ENCODE measurements at regions not wholly inside any gene's neighbourhood (a gene's known extent, or its start where the extent isn't known, plus 50 kb on each side); places are given as distances from the start of the nearest gene placed in this dataset.

- TF ChIP-seq MYC (IDR thresholded peaks at IDR 0.05; ENCODE audit: low read depth, low read length) (no peak), CTCF (IDR thresholded peaks at IDR 0.05; ENCODE audit: extremely low read depth in 1 of 2, insufficient read depth in 1 of 2, low read depth in 1 of 2, low read length in 2 of 2) (no peak), EZH2 (IDR thresholded peaks at IDR 0.05; ENCODE audit: borderline replicate concordance, low read depth, low read length, severe bottlenecking) (no peak), POLR2AphosphoS5 (IDR thresholded peaks at IDR 0.05; ENCODE audit: insufficient read depth, low read depth, low read length) (no peak), POLR2A (IDR thresholded peaks at IDR 0.05; ENCODE audit: low read depth, low read length) (no peak), JUN (IDR thresholded peaks at IDR 0.05; ENCODE audit: borderline replicate concordance, insufficient read depth, insufficient read length, low read depth) (no peak), FOS (IDR thresholded peaks at IDR 0.05; ENCODE audit: borderline replicate concordance, insufficient read depth, low read length) (no peak), MAX (IDR thresholded peaks at IDR 0.05; ENCODE audit: insufficient read depth, insufficient read length) (no peak)
These were observed 98.7 kb downstream of the COPS8 start for GRCh38 chr2:237184192-237184918.
